ENCODE measurements at regions not wholly inside any gene's neighbourhood (a gene's known extent, or its start where the extent isn't known, plus 50 kb on each side); places are given as distances from the start of the nearest gene placed in this dataset.

GRCh38 chr10:129332476-129332875 lies 134.6 kb upstream of the MGMT start:
- no peak for DNase-seq (ENCODE audit: low spot score)
- in situ Hi-C loops (cut with MboI; ENCODE audit: low sequenced_read_pairs, unreplicated experiment): no loop called here
- TF ChIP-seq, protein P1, sequence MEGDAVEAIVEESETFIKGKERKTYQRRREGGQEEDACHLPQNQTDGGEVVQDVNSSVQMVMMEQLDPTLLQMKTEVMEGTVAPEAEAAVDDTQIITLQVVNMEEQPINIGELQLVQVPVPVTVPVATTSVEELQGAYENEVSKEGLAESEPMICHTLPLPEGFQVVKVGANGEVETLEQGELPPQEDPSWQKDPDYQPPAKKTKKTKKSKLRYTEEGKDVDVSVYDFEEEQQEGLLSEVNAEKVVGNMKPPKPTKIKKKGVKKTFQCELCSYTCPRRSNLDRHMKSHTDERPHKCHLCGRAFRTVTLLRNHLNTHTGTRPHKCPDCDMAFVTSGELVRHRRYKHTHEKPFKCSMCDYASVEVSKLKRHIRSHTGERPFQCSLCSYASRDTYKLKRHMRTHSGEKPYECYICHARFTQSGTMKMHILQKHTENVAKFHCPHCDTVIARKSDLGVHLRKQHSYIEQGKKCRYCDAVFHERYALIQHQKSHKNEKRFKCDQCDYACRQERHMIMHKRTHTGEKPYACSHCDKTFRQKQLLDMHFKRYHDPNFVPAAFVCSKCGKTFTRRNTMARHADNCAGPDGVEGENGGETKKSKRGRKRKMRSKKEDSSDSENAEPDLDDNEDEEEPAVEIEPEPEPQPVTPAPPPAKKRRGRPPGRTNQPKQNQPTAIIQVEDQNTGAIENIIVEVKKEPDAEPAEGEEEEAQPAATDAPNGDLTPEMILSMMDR (IDR thresholded peaks at IDR 0.05; ENCODE audit: borderline replicate concordance, control extremely low read depth, extremely low read depth, insufficient read depth, missing control alignments): no peak

DNA sequence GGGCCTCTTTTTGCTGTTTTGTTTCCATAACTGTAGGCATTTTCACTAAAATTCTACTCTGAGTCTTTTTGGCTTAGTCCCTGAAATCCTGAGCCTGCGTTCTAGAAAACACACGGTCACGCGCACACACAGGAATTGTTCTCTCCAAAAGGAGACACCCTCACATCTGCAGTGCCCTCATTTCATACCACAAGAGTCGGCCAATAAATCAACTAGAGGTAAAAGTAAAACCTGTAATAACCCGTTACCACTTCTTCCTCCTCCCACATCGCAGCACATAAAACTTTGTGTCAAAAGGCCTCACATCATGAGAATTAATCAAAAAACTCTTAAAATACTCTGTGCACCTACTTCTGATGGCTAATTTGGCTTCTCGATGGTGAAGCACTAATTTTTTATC lies 133.3 kb upstream of the MGMT start:
- TF ChIP-seq, protein P1 (IDR thresholded peaks at IDR 0.05; ENCODE audit: borderline replicate concordance, control extremely low read depth, extremely low read depth, insufficient read depth, missing control alignments): no peak
- DNase-seq (ENCODE audit: low spot score): no peak
- in situ Hi-C loops (cut with MboI; ENCODE audit: low sequenced_read_pairs, unreplicated experiment): no loop called here

DNA sequence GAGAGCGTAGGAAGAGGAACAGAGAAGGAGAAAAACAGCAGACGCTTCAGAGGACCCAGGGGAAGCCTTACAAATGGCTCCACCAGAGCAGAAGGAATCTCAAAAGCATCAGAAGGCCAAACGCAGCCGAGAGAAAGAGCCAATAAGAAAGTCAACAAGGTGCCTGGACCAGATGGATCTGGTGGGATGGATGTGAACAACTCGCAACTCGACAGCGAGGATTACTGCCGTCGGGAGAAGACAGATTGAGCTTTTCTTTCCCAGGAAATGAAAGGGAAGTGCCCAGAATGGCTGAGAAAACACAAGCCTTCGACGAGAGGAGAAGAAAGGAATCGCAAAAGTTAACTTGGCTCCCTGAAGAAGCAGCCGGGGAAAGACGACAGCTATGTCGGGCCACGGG lies 132.8 kb upstream of the MGMT start:
- TF ChIP-seq, protein P1 (IDR thresholded peaks at IDR 0.05; ENCODE audit: borderline replicate concordance, control extremely low read depth, extremely low read depth, insufficient read depth, missing control alignments): no peak
- in situ Hi-C loops (cut with MboI; ENCODE audit: low sequenced_read_pairs, unreplicated experiment): no loop called here
- DNase-seq (ENCODE audit: low spot score): no peak

GRCh38 chr10:129335396-129335795 lies 131.6 kb upstream of the MGMT start:
- in situ Hi-C loops (cut with MboI; ENCODE audit: low sequenced_read_pairs, unreplicated experiment): no loop called here
- DNase-seq (ENCODE audit: low spot score): no peak
- TF ChIP-seq, protein P1 (IDR thresholded peaks at IDR 0.05; ENCODE audit: borderline replicate concordance, control extremely low read depth, extremely low read depth, insufficient read depth, missing control alignments): no peak

- TF ChIP-seq, protein P1 (IDR thresholded peaks at IDR 0.05; ENCODE audit: borderline replicate concordance, control extremely low read depth, extremely low read depth, insufficient read depth, missing control alignments): no peak
- DNase-seq (ENCODE audit: low spot score): no peak
- in situ Hi-C loops (cut with MboI; ENCODE audit: low sequenced_read_pairs, unreplicated experiment): no loop called here
These were observed 131.1 kb upstream of the MGMT start for GRCh38 chr10:129335942-129336341.

DNA sequence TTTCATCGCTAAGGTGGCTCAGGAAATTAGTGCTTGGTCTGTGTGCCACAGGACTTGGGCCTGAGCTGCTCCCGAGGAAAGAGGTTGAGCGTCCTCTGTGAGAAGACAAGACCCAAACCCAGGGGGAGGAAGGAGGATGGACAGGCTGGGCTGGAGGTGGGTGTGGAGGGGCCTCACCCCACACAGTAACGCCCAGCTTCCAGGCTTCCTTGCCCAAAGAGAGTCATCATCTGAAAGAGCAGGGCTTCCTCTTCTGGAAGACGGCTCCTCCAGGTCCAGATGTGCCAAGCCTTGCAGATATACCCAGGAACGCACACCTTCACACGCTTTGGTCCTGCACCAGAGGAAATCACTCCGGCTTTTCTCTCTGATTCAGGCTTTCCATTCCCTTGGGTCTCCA lies 127.8 kb upstream of the MGMT start:
- no peak for DNase-seq (ENCODE audit: low spot score)
- in situ Hi-C loops (cut with MboI; ENCODE audit: low sequenced_read_pairs, unreplicated experiment): no loop called here
- TF ChIP-seq, protein P1 (IDR thresholded peaks at IDR 0.05; ENCODE audit: borderline replicate concordance, control extremely low read depth, extremely low read depth, insufficient read depth, missing control alignments): no peak

- TF ChIP-seq, protein P1 (IDR thresholded peaks at IDR 0.05; ENCODE audit: borderline replicate concordance, control extremely low read depth, extremely low read depth, insufficient read depth, missing control alignments): no peak
- in situ Hi-C loops (cut with MboI; ENCODE audit: low sequenced_read_pairs, unreplicated experiment): no loop called here
These were observed 127.2 kb upstream of the MGMT start for GRCh38 chr10:129339841-129340240.

More at GRCh38 chr10:129339841-129340240, 127.2 kb upstream of the MGMT start:
- no peak for DNase-seq (ENCODE audit: low spot score)
